SW 1271 (cell line): ENCODE measurements at regions not wholly inside any gene's neighbourhood (a gene's known extent, or its start where the extent isn't known, plus 50 kb on each side); places are given as distances from the start of the nearest gene placed in this dataset.

ENCODE experiments used
- DNase-seq, 2 experiments: peaks; one replicate each; lab custom pipeline; 2025; lab: John Stamatoyannopoulos, UW

DNA sequence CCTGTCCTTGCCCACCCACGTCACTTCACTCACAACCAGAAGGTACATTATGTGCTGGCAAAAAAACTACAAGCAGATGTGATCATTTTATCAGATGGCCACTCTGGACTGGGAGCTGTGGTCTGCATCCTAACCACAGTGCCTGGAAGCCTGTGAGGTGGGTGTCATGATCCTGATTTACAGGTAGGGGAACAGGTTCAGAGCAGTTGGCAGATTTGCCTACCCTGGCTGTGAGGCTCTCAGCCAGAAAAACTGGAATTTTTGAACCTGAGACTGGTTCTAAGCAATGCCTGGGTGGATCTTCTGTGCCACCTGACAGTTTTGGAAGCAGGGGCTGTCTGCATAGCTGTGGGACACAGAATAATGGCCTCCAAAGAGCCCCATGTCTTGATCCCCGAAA is 150.8 kb downstream of the SYF2 start:
- no peak for DNase-seq

GRCh38 chr1:25080294-25081209 is 150.5 kb upstream of the RUNX3 start:
- DNase-seq = no peak

DNA sequence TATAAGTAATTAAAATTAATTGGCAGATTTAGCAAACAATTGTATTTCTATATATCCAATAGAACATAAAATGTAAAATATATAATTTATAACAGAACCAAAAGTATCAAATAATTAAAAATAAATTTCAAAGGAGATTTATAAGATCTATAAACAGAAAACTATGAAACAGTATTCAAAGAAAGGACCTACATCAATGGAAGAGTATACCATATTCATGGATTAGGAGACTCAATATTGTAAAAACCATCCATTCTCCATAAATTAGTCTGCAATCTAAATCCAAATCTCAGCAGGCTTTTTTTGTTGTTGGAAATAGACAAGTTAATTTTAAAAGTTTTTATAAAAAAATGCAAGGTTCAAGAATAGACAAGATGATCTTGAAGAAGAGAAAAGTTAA is 149.0 kb upstream of the RUNX3 start:
- no peak for DNase-seq

DNA sequence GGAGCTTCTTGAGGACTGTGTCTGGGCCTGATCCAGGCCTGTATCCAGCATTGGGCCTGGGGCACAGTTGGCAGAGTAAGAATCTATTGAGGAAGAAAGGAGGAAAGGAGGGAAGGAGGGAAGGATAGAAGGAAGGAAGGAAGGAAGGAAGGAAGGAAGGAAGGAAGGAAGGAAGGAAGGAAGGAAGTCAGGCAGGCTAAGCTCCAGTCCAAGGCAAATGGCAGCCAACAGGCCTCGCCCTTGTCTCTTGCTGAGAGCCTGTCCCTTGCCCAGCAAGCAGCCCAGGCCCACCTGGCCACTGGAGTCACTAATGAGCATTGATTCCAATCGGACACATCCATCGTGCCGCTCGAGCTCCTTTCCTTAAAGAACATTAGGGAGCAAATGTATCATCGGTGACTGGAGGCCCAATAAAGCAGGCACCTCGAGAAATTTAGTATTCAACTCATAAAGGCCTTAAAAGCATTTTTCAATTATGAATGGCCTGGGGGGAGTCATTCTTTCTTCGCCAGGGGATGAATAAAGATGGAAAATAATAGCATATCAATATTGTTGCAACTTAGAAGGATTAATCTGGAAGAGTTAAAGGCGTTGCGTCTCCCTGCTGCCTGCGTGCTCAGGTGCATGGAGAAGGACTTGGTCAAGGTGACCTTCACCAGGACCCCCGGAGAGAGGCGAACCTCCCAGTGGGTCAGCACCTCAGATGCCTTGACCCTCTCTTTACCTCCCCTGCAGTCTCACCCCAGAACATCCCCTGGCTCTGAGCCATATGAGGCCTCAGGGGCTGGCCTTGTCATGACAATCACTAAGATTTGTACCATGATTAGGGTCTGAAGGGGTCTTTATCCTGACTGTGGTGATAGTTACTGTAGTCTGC is 144.5 kb upstream of the RUNX3 start:
- DNase-seq = no peak

GRCh38 chr1:25073640-25074270 is 143.7 kb upstream of the RUNX3 start:
- no peak for DNase-seq

GRCh38 chr1:25072461-25072860 is 142.4 kb upstream of the RUNX3 start:
- DNase-seq = no peak

GRCh38 chr1:25068829-25069228 is 138.8 kb upstream of the RUNX3 start:
- DNase-seq = no peak

DNA sequence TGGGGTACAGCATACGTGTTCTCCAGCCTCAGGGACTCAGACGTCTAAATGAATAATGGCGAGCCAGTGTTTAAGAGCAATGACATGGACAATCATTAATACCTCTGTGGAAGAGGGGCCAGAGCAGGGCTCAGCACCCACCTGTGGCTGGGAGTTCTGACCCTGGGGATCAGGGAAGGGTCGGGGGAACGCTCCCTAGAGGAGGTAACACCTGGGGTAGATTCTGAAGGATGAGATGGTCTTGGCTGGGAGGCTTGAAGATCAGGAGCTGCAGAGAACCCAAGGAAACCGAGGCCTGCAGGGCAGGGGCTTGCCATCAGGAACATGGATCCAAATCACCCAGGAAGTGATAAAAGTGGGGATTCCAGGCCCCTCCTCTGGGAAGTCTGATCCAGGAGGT is 138.2 kb upstream of the RUNX3 start:
- no peak for DNase-seq

DNA sequence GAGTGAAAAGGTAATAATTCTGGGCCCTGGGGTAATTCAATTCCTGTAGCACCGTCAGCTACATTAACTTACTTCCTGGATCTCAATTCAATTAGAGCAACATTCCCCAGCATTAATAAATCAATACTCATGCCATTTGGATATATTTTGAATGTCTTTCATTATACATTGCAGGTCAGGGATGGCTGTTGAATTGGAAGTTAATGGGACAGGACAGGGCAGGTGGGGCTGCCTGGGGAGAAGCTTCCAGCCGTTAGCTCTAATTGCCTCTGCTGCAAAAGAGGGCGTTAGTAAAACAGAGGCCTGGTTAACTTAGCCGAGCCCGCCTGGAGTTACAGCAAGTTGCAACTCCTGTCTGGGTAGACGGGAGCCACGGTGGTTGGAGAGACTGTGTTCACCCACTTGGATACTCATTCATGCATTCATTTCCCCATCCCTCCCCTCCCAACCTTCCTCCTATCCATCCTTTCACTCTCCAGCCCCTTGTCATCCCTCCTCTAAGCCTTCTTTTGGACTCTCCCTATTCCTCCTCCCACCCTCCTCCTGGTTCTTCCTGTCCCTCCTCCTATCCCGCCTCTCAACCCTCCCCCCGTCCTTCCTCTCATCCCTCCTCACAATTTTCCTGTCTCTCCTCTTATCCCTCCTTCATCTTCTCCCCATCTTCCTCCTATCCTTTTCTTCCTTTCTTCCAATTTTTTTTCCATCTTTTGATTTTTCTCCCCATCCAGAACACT is 137.6 kb upstream of the RUNX3 start:
- DNase-seq = no peak

DNA sequence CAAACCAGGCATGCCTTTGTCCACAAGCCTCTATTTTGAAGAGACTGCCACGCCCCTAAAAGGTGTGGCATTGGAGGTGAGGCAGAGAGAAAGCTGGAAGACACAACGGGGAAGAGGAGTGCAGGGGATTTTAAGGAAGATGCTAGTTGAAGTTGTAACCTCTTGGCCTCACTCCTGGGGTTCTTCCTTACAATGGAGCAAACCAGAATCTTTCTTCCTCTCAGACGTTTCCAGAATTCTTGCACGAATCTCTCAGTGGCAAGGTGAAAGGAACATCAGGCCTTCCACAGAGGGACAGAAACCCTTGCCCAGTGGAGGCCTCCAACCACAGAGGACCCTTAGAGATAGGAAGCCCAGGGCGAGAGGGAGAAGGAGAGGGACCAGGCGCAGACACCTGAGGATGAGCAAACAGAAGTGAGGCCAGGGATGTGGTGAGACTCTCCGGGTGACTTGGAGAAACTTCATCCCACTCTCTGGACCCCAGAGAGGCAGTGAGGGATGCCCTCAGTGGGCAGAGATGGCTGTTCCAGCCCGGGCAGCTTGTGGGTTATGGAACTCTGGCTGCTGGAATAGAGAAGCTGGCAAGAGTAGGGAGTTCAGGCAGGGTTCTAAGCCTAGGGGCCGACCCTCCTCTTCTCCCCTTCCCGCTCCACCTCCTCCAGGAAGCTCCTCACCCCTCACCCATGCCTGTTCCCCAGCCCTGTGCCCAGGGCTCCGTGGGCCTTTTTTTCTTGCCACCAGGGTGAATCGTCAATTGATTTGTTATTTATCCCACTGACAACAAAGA is 136.8 kb upstream of the RUNX3 start:
- DNase-seq = no peak

DNA sequence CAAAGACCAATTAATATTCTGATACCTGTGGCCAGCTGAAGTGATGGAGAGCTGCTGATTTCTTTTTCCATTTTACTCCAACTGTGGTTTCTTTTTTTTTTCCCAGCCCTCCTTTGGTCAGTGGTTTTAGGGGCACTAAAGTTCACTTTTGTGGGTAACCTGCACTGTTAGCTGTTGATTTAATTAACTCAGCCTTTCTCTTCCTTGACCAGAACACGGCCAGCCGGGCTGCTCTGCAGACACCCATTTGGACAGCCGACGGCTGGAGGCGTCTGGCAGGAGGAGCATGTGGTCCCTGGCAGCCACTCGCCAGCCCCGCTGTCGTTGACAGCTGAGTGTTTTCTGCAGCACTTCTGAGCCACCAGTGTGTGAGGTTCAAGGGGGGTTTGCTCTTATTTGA is 136.2 kb upstream of the RUNX3 start:
- DNase-seq = no peak

DNA sequence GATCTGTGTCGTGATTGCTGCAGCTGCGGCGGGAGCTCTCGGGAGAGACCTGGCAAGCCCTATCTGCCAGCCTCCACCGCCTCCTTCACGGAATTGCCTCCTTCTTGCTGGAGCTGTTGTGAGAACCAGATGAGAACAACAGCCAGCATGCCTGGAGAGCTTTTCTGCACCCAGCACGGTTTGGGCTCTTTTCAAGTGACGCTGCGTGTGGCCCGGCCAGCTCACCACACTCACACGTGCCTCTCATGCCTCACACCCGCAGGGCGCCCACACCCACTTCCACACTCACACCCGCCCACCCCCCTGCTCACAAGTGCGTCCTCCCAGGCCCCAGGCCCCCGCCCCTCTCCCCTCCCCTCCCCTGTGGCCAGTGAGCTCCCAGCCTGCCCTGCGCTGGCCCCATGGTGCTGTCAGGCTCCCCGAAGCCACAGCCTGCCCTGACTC is 135.7 kb upstream of the RUNX3 start:
- no peak for DNase-seq

GRCh38 chr1:25065321-25065721 is 135.2 kb upstream of the RUNX3 start:
- no peak for DNase-seq

DNA sequence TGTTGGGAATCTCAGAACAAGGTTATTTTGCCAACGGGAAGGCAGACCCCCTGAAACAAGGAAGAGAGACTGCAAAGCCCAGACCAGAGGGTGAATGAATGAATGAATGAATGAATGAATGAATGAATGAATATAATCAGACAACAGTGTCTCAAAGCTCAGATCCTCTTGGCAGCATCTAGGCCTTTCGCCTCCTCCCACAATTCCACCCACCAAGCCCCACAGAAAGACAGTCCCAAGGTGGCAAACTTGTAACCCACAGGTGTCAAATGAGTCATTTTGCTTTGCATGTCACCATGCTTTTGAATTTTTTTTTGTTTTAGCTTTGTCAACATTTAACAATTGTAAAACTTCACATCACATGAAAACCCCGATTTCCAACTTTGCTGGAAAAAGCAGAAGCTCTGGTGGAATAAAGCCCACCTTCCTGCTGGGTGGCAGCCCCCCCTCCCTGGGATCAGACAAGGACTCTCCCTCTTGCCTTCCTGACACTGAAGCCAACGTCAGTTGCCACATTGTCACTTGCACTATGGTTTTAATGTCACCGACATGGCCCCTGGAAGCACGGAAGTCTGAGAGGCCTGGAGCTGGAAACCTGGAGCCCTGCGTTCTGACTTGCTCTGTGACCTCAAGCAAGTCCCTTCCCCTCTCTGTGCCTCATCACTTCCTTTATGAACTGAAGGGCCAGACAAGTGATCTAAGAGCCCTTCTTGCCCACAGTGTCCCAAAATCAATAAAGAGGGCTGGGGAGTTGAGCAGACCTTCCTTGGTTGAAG is 134.6 kb upstream of the RUNX3 start:
- DNase-seq = no peak

- DNase-seq = no peak
Measured at GRCh38 chr1:25063591-25064416, 133.7 kb upstream of the RUNX3 start.

- no peak for DNase-seq
Measured at GRCh38 chr1:25062621-25063255, 132.7 kb upstream of the RUNX3 start.

DNA sequence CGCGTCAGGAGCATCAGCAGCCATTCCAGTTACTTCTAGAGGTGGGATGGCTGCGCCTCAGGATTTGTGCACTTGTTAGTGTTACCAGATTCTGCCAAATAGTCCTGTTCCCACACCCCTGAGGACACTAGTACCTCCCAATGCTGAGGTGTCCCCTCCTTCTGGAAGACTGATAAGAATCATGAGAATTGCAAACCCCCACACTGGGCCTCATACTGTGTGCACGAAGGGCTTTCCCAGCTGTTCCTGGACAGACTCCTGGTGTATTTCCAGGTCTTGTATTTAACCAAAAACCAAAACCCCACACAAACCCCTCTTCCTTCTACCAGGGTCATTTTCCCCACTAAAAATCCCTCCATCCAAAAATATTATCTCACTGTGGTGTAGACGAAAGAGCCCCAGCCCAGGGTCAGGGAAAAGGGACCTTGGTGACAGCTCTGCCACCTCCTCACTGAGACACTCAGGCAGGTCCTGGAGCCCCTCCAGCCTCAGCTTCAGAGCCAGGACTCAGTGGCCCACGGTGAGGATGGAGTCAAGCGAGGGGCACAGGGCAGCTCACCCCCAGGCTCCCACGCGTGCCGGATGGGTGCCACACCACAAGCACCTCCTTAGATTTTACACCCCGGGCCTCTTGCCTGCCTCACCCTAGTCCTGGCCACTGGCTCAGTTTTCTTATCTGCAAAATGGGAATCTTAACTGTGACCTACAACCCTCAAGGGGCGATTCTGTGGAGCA is 131.4 kb upstream of the RUNX3 start:
- no peak for DNase-seq

GRCh38 chr1:25057188-25057587 is 127.1 kb upstream of the RUNX3 start:
- DNase-seq = no peak
